ENCODE measurements at regions not wholly inside any gene's neighbourhood (a gene's known extent, or its start where the extent isn't known, plus 50 kb on each side); places are given as distances from the start of the nearest gene placed in this dataset.
"Not testable (repeated sequence)": the region's sequence is repeated elsewhere in the genome, so short reads cannot be mapped to it uniquely, and the experiment has no call there.

- H3K4me3 Mint-ChIP-seq: no peak overlapping the region
- no peak for DNase-seq
- no peaks in the 10 kb centered on the region for H3K27me3 Mint-ChIP-seq
- H3K9me3 Mint-ChIP-seq: peaks cover 5% of the 10 kb centered on the region
- no peaks in the 10 kb centered on the region for H3K4me1 Mint-ChIP-seq (ENCODE audit: low read depth)
- H3K27ac Mint-ChIP-seq: no peak overlapping the region
- no peaks in the 10 kb centered on the region for H3K36me3 Mint-ChIP-seq (ENCODE audit: low read depth)
Measured at GRCh38 chr5:33088176-33088575, 352.6 kb upstream of the TARS1 start.

GRCh38 chr5:33091571-33092363 is 349.0 kb upstream of the TARS1 start:
- Mint-ChIP-seq H3K36me3 (ENCODE audit: low read depth) (no peaks in the 10 kb centered on the region), H3K4me3 (no peak overlapping the region), H3K4me1 (ENCODE audit: low read depth) (no peaks in the 10 kb centered on the region), H3K9me3 (peaks cover 2% of the 10 kb centered on the region), H3K27me3 (no peaks in the 10 kb centered on the region), H3K27ac (no peak overlapping the region)
- DNase-seq: no peak

GRCh38 chr5:33092719-33093118 is 348.0 kb upstream of the TARS1 start:
- no peak overlapping the region for H3K4me3 Mint-ChIP-seq
- H3K9me3 Mint-ChIP-seq: peaks cover 2% of the 10 kb centered on the region
- H3K27me3 Mint-ChIP-seq: no peaks in the 10 kb centered on the region
- DNase-seq: no peak
- no peak overlapping the region for H3K27ac Mint-ChIP-seq
- H3K4me1 Mint-ChIP-seq (ENCODE audit: low read depth): no peaks in the 10 kb centered on the region
- H3K36me3 Mint-ChIP-seq (ENCODE audit: low read depth): no peaks in the 10 kb centered on the region

GRCh38 chr5:33102551-33102950 is 338.2 kb upstream of the TARS1 start:
- no peaks in the 10 kb centered on the region for H3K27me3 Mint-ChIP-seq
- H3K4me1 Mint-ChIP-seq (ENCODE audit: low read depth): no peaks in the 10 kb centered on the region
- H3K9me3 Mint-ChIP-seq: peaks cover 12% of the 10 kb centered on the region
- no peaks in the 10 kb centered on the region for H3K36me3 Mint-ChIP-seq (ENCODE audit: low read depth)
- H3K4me3 Mint-ChIP-seq: no peak overlapping the region
- no peak for DNase-seq
- no peak overlapping the region for H3K27ac Mint-ChIP-seq

GRCh38 chr5:33105521-33105941 is 335.2 kb upstream of the TARS1 start:
- no peaks in the 10 kb centered on the region for H3K27me3 Mint-ChIP-seq
- H3K4me1 Mint-ChIP-seq (ENCODE audit: low read depth): no peaks in the 10 kb centered on the region
- no peak for DNase-seq
- H3K9me3 Mint-ChIP-seq: peaks cover 18% of the 10 kb centered on the region
- H3K27ac Mint-ChIP-seq: no peak overlapping the region
- no peaks in the 10 kb centered on the region for H3K36me3 Mint-ChIP-seq (ENCODE audit: low read depth)
- H3K4me3 Mint-ChIP-seq: no peak overlapping the region

GRCh38 chr5:33110496-33110895 is 330.3 kb upstream of the TARS1 start:
- not testable (repeated sequence) for H3K9me3 Mint-ChIP-seq; DNase-seq; H3K36me3 Mint-ChIP-seq (ENCODE audit: low read depth); H3K27ac Mint-ChIP-seq; H3K4me1 Mint-ChIP-seq (ENCODE audit: low read depth); H3K4me3 Mint-ChIP-seq; H3K27me3 Mint-ChIP-seq

- no peak for DNase-seq
- Mint-ChIP-seq H3K27ac (no peak overlapping the region), H3K27me3 (no peaks in the 10 kb centered on the region), H3K9me3 (peaks cover 10% of the 10 kb centered on the region), H3K4me3 (no peak overlapping the region), H3K36me3 (ENCODE audit: low read depth) (no peaks in the 10 kb centered on the region), H3K4me1 (ENCODE audit: low read depth) (no peaks in the 10 kb centered on the region)
Measured at GRCh38 chr5:33114361-33114760, 326.4 kb upstream of the TARS1 start.

GRCh38 chr5:33115467-33115866 is 325.3 kb upstream of the TARS1 start:
- no peak overlapping the region for H3K27ac Mint-ChIP-seq
- no peak for DNase-seq
- peaks cover 6% of the 10 kb centered on the region for H3K9me3 Mint-ChIP-seq
- H3K4me3 Mint-ChIP-seq: no peak overlapping the region
- no peaks in the 10 kb centered on the region for H3K4me1 Mint-ChIP-seq (ENCODE audit: low read depth)
- H3K36me3 Mint-ChIP-seq (ENCODE audit: low read depth): no peaks in the 10 kb centered on the region
- H3K27me3 Mint-ChIP-seq: no peaks in the 10 kb centered on the region

- H3K4me1 Mint-ChIP-seq (ENCODE audit: low read depth): no peaks in the 10 kb centered on the region
- DNase-seq: no peak
- no peak overlapping the region for H3K27ac Mint-ChIP-seq
Measured at GRCh38 chr5:33118761-33119415, 321.9 kb upstream of the TARS1 start.

GRCh38 chr5:33120671-33121070 is 320.1 kb upstream of the TARS1 start:
- Mint-ChIP-seq H3K4me3 (no peak overlapping the region), H3K9me3 (peaks cover 6% of the 10 kb centered on the region), H3K36me3 (ENCODE audit: low read depth) (no peaks in the 10 kb centered on the region), H3K4me1 (ENCODE audit: low read depth) (no peaks in the 10 kb centered on the region), H3K27ac (no peak overlapping the region), H3K27me3 (no peaks in the 10 kb centered on the region)
- no peak for DNase-seq

More at GRCh38 chr5:33118761-33119415, 321.9 kb upstream of the TARS1 start:
- Mint-ChIP-seq H3K27me3 (no peaks in the 10 kb centered on the region), H3K36me3 (ENCODE audit: low read depth) (no peaks in the 10 kb centered on the region), H3K9me3 (peaks cover 6% of the 10 kb centered on the region), H3K4me3 (no peak overlapping the region)

- H3K27ac Mint-ChIP-seq: no peak overlapping the region
- no peaks in the 10 kb centered on the region for H3K4me1 Mint-ChIP-seq (ENCODE audit: low read depth)
- H3K36me3 Mint-ChIP-seq (ENCODE audit: low read depth): no peaks in the 10 kb centered on the region
- H3K9me3 Mint-ChIP-seq: peaks cover 26% of the 10 kb centered on the region
- no peak for DNase-seq
- H3K4me3 Mint-ChIP-seq: no peak overlapping the region
- H3K27me3 Mint-ChIP-seq: no peaks in the 10 kb centered on the region
Measured at GRCh38 chr5:33129309-33129708, 311.5 kb upstream of the TARS1 start.

- H3K27me3 Mint-ChIP-seq: no peaks in the 10 kb centered on the region
- H3K36me3 Mint-ChIP-seq (ENCODE audit: low read depth): no peaks in the 10 kb centered on the region
- H3K4me1 Mint-ChIP-seq (ENCODE audit: low read depth): no peaks in the 10 kb centered on the region
- H3K4me3 Mint-ChIP-seq: no peak overlapping the region
- peaks cover 19% of the 10 kb centered on the region for H3K9me3 Mint-ChIP-seq
- no peak for DNase-seq
- H3K27ac Mint-ChIP-seq: no peak overlapping the region
Measured at GRCh38 chr5:33136785-33137184, 304.0 kb upstream of the TARS1 start.

- not testable (repeated sequence) for H3K9me3 Mint-ChIP-seq; H3K4me3 Mint-ChIP-seq; H3K27me3 Mint-ChIP-seq; H3K27ac Mint-ChIP-seq; H3K4me1 Mint-ChIP-seq (ENCODE audit: low read depth); H3K36me3 Mint-ChIP-seq (ENCODE audit: low read depth); DNase-seq
Measured at GRCh38 chr5:33138145-33138544, 302.6 kb upstream of the TARS1 start.

- Mint-ChIP-seq H3K27me3 (no peaks in the 10 kb centered on the region), H3K4me1 (ENCODE audit: low read depth) (no peaks in the 10 kb centered on the region), H3K27ac (no peak overlapping the region), H3K9me3 (peaks cover 5% of the 10 kb centered on the region), H3K4me3 (no peak overlapping the region), H3K36me3 (ENCODE audit: low read depth) (no peaks in the 10 kb centered on the region)
- no peak for DNase-seq
Measured at GRCh38 chr5:33143405-33144123, 297.2 kb upstream of the TARS1 start.

GRCh38 chr5:33146881-33147280 is 293.9 kb upstream of the TARS1 start:
- Mint-ChIP-seq H3K27ac (no peak overlapping the region), H3K4me1 (ENCODE audit: low read depth) (no peaks in the 10 kb centered on the region), H3K4me3 (no peak overlapping the region), H3K36me3 (ENCODE audit: low read depth) (no peaks in the 10 kb centered on the region), H3K27me3 (no peaks in the 10 kb centered on the region), H3K9me3 (peaks cover 5% of the 10 kb centered on the region)
- DNase-seq: no peak

Data from activated T-cell treated with anti-CD3 and anti-CD28 coated beads, Interleukin-2, amount 50 U/mL, for 24 hours (primary cell).